H9 (cell line): ENCODE measurements at regions not wholly inside any gene's neighbourhood (a gene's known extent, or its start where the extent isn't known, plus 50 kb on each side); places are given as distances from the start of the nearest gene placed in this dataset.
A peak's percentile ranks its signal among the peaks of the same experiment; 100 is the strongest.

Experiments
- DNase-seq: peaks from one replicate; pipeline ENCODE4 v3.0.0-alpha.2; 2017
- H2AFZ ChIP-seq: one replicate; pipeline ENCODE4 v1.6.1; 2013; ENCODE audit warnings: mild to moderate bottlenecking, low read length, control low read depth, moderate library complexity
- H2AK5ac ChIP-seq: 2 replicates; pipeline ENCODE4 v1.6.1; 2013; ENCODE audit warnings: low read length, control low read depth, mixed read lengths; ENCODE audit not compliant: insufficient read length
- H2BK120ac ChIP-seq: one replicate; pipeline ENCODE4 v1.6.1; 2013; ENCODE audit warnings: low read depth, mild to moderate bottlenecking, low read length, control low read depth, inconsistent platforms; ENCODE audit not compliant: poor library complexity, severe bottlenecking
- H2BK12ac ChIP-seq: 2 replicates; pipeline ENCODE4 v1.6.1; 2013; ENCODE audit warnings: low read length, control low read depth, mixed read lengths, low read depth; ENCODE audit not compliant: insufficient read length
- H2BK15ac ChIP-seq: 2 replicates; pipeline ENCODE4 v1.6.1; 2013; ENCODE audit warnings: low read depth, low read length, control low read depth
- H2BK20ac ChIP-seq: one replicate; pipeline ENCODE4 v1.6.1; 2013; ENCODE audit warnings: low read depth, mild to moderate bottlenecking, low read length, control low read depth, inconsistent platforms; ENCODE audit not compliant: poor library complexity, severe bottlenecking
- H2BK5ac ChIP-seq: 2 replicates; pipeline ENCODE4 v1.6.1; 2013; ENCODE audit warnings: low read length, control low read depth, mixed read lengths; ENCODE audit not compliant: insufficient read length
- H3K14ac ChIP-seq: 2 replicates; pipeline ENCODE4 v1.6.1; 2013; ENCODE audit warnings: low read length, control low read depth; ENCODE audit not compliant: insufficient read depth
- H3K18ac ChIP-seq: 2 replicates; pipeline ENCODE4 v1.6.1; 2013; ENCODE audit warnings: low read depth, mild to moderate bottlenecking, mixed read lengths, low read length, control low read depth; ENCODE audit not compliant: insufficient read length
- H3K23ac ChIP-seq: 2 replicates; pipeline ENCODE4 v1.6.1; 2013; ENCODE audit warnings: low read length, control low read depth, mixed read lengths, low read depth; ENCODE audit not compliant: insufficient read length
- H3K23me2 ChIP-seq: 2 replicates; pipeline ENCODE4 v1.6.1; 2013; ENCODE audit warnings: low read depth, mild to moderate bottlenecking, mixed read lengths, low read length, control low read depth; ENCODE audit not compliant: insufficient read length, poor library complexity, severe bottlenecking
- H3K27ac ChIP-seq: 2 replicates; pipeline ENCODE4 v1.5.1; 2013; ENCODE audit warnings: low read length, control low read depth, mixed read lengths, low read depth; ENCODE audit not compliant: insufficient read length
- H3K27me3 ChIP-seq: 2 replicates; pipeline ENCODE4 v1.6.1; 2013; ENCODE audit warnings: low read length, control low read depth, inconsistent platforms; ENCODE audit not compliant: insufficient read depth
- H3K4ac ChIP-seq: 2 replicates; pipeline ENCODE4 v1.6.1; 2013; ENCODE audit warnings: low read depth, mild to moderate bottlenecking, control low read depth, inconsistent platforms, low read length, moderate library complexity
- H3K4me1 ChIP-seq: 2 replicates; pipeline ENCODE4 v1.6.1; 2013; ENCODE audit warnings: low read length, control low read depth, inconsistent platforms; ENCODE audit not compliant: insufficient read depth
- H3K4me2 ChIP-seq: 2 replicates; pipeline ENCODE4 v1.6.1; 2013; ENCODE audit warnings: low read length, control low read depth, mixed read lengths; ENCODE audit not compliant: insufficient read length, insufficient read depth
- H3K56ac ChIP-seq: 2 replicates; pipeline ENCODE4 v1.6.1; 2013; ENCODE audit warnings: low read depth, mild to moderate bottlenecking, mixed read lengths, low read length, control low read depth; ENCODE audit not compliant: insufficient read length
- H3K79me1 ChIP-seq: 2 replicates; pipeline ENCODE4 v1.6.1; 2013; ENCODE audit warnings: low read depth, mild to moderate bottlenecking, moderate library complexity, low read length, control low read depth, inconsistent platforms; ENCODE audit not compliant: insufficient read depth, poor library complexity, severe bottlenecking
- H3K79me2 ChIP-seq: 2 replicates; pipeline ENCODE4 v1.6.1; 2013; ENCODE audit warnings: low read length, control low read depth, inconsistent platforms; ENCODE audit not compliant: insufficient read depth
- H3K9ac ChIP-seq: 2 replicates; pipeline ENCODE4 v1.6.1; 2013; ENCODE audit warnings: low read length, control low read depth, mixed read lengths; ENCODE audit not compliant: insufficient read length; ENCODE audit errors: extremely low read depth
- H3K9me3 ChIP-seq: one replicate; pipeline ENCODE4 v1.6.1; 2013; ENCODE audit warnings: low read depth, low read length, inconsistent platforms; ENCODE audit not compliant: control insufficient read depth
- H3T11ph ChIP-seq: one replicate; pipeline ENCODE4 v1.6.1; 2013; ENCODE audit warnings: mild to moderate bottlenecking, low read length, control low read depth, inconsistent platforms
- H4K20me1 ChIP-seq: one replicate; pipeline ENCODE4 v1.6.1; 2013; ENCODE audit not compliant: control insufficient read depth, insufficient read length, insufficient read depth
- H4K5ac ChIP-seq: 2 replicates; pipeline ENCODE4 v1.6.1; 2013; ENCODE audit warnings: low read depth, mild to moderate bottlenecking, mixed read lengths, low read length, control low read depth; ENCODE audit not compliant: insufficient read length
- H4K8ac ChIP-seq: replicated peaks from 2 replicates; pipeline ENCODE4 v1.6.1; 2013; ENCODE audit warnings: low read length, control low read depth, mixed read lengths, low read depth; ENCODE audit not compliant: insufficient read length
- H4K91ac ChIP-seq: 2 replicates; pipeline ENCODE4 v1.6.1; 2013; ENCODE audit warnings: low read depth, mild to moderate bottlenecking, moderate library complexity, mixed read lengths, low read length, control low read depth; ENCODE audit not compliant: insufficient read length
- H3K27ac Mint-ChIP-seq, 3 experiments: 2 replicates in 2 of 3; 3 replicates in 1 of 3; pipeline ENCODE4 v1.8.0; 2020 to 2021; ENCODE audit warnings: mixed read lengths in 3 of 3, mild to moderate bottlenecking in 1 of 3, moderate library complexity in 1 of 3
- H3K27me3 Mint-ChIP-seq: 2 replicates; pipeline ENCODE4 v1.8.0; 2021; ENCODE audit warnings: low read depth, mild to moderate bottlenecking, moderate library complexity, mixed read lengths
- H3K36me3 Mint-ChIP-seq, 3 experiments: 2 replicates in 2 of 3; 3 replicates in 1 of 3; pipeline ENCODE4 v1.8.0; 2020 to 2021; ENCODE audit warnings: low read depth in 3 of 3, mixed read lengths in 3 of 3; ENCODE audit not compliant: insufficient read depth in 1 of 3
- H3K4me1 Mint-ChIP-seq, 2 experiments: 2 replicates each; pipeline ENCODE4 v1.8.0; 2020; ENCODE audit warnings: mixed read lengths in 2 of 2
- H3K4me3 Mint-ChIP-seq, 2 experiments: 2 replicates in 1 of 2; 3 replicates in 1 of 2; pipeline ENCODE4 v1.8.0; 2020 to 2021; ENCODE audit warnings: mild to moderate bottlenecking in 2 of 2, mixed read lengths in 2 of 2, moderate library complexity in 1 of 2
- H3K9me3 Mint-ChIP-seq, 2 experiments: 2 replicates in 1 of 2; 3 replicates in 1 of 2; pipeline ENCODE4 v1.8.0; 2020; ENCODE audit warnings: mild to moderate bottlenecking in 2 of 2, mixed read lengths in 2 of 2, moderate library complexity in 1 of 2
- CTCF ChIP-seq: fragments of 200-600 bp; sonication (generic); conservative IDR thresholded peaks from 3 replicates; pipeline ENCODE4 v1.8.0; 2021; ENCODE audit warnings: antibody characterized with exemption, mild to moderate bottlenecking
- WGBS: extraction: QIAGEN DNeasy Blood & Tissue Kit; methylation state at CpG from one replicate; pipeline ENCODE4 v1.1.7; 2013; ENCODE audit warnings: missing lambda C conversion rate, low lambda C conversion rate, mixed read lengths; ENCODE audit not compliant: insufficient read length; ENCODE audit errors: extremely low coverage; 5-methylcytosine and 5-hydroxymethylcytosine counted together

DNA sequence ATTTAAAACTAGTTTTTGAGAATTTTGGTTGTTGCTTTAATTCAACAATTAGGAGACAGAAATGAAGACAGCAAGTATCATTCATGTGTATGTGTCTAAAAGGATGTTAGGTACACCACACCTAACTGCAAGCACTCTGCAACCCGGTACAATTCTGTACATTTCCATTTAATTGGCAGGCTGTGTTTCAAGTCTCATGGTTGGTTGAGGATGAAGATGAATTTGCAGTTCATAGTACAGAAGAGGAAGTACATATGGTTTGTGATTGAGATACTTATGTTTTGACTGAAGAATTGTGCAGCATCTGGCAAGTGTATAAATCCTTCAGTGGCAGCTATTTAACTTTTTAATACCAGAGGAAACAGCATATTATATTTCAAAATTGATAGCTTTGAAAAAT lies 628.7 kb upstream of the ZNF608 start:
- Histone ChIP-seq H4K8ac (no peak overlapping the region), H3K9ac (no peak overlapping the region), H3K27ac (no peak overlapping the region)

More for the DNA sequence above, 628.7 kb upstream of the ZNF608 start:
- H3K23ac ChIP-seq, result no peak overlapping the region
- no peak overlapping the region for H2AFZ ChIP-seq
- no peak overlapping the region for H2BK20ac ChIP-seq
- H3K56ac ChIP-seq, result no peak overlapping the region
- peaks cover 55% of the 10 kb centered on the region in 2 experiments for H3K4me1 Mint-ChIP-seq
- no peak overlapping the region for H3K4ac ChIP-seq
- H3K9me3 ChIP-seq, result no peaks in the 10 kb centered on the region
- no peaks in the 10 kb centered on the region for H3K79me1 ChIP-seq
- no peaks in the 10 kb centered on the region for H3K36me3 Mint-ChIP-seq
- H3K23me2 ChIP-seq, result no peaks in the 10 kb centered on the region
- H2BK5ac ChIP-seq, result no peak overlapping the region
- H4K91ac ChIP-seq, result no peak overlapping the region
- H3K27ac Mint-ChIP-seq, result peak overlapping the region in 2 of 3 experiments; percentile 42 to 61; a peak in 2 of 7 replicates
- peaks cover 7% of the 10 kb centered on the region; the same call in 1 of the 2 replicates for H3K4me1 ChIP-seq
- no peak for DNase-seq
- no peak overlapping the region for H4K5ac ChIP-seq
- H3K9me3 Mint-ChIP-seq, result no peaks in the 10 kb centered on the region
- no peak overlapping the region for H3K18ac ChIP-seq
- H2BK120ac ChIP-seq, result no peak overlapping the region
- no peak overlapping the region for H3T11ph ChIP-seq
- TF ChIP-seq CTCF, result no peak
- H4K20me1 ChIP-seq, result no peaks in the 10 kb centered on the region
- no peak overlapping the region for H2BK15ac ChIP-seq
- no peak overlapping the region for H2AK5ac ChIP-seq
- no peaks in the 10 kb centered on the region for H3K27me3 Mint-ChIP-seq
- no peak overlapping the region for H3K4me3 Mint-ChIP-seq
- no CpG with 5 or more reads among the region's 1 CpG for WGBS
- H3K4me2 ChIP-seq, result no peak overlapping the region
- H3K14ac ChIP-seq, result no peak overlapping the region
- H3K79me2 ChIP-seq, result no peaks in the 10 kb centered on the region
- H3K27me3 ChIP-seq, result no peaks in the 10 kb centered on the region
- H2BK12ac ChIP-seq, result no peak overlapping the region
